ENCODE measurements at regions not wholly inside any gene's neighbourhood (a gene's known extent, or its start where the extent isn't known, plus 50 kb on each side); places are given as distances from the start of the nearest gene placed in this dataset.

DNA sequence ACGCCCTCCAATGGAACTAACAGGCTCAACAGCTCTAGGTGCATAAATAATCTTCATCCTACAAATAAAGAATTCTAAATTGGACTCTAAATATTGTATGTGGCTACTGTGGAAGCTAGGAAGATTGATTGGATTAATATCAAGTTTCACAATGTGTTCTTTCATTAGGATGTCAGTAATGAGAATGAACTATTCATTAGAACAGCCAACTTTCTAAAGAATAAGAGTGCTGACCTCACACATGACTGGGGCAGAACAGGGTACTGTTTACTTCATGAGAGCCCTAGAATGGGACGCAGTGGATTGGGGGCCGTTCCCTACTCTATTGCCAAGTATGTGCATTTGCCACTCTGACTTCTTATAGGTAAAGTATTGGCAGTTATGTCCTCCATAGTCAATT, 528.2 kb upstream of the RBFOX1 start:
- ATAC-seq: no peak
- H3K36me3 ChIP-seq: no peaks in the 10 kb centered on the region
- H3K9me3 ChIP-seq: peaks cover 0 to 2% (median 0%) of the 10 kb centered on the region in 12 donors
- intact Hi-C loops (cut with DNase I): no loop called here
- TF ChIP-seq, protein P1, sequence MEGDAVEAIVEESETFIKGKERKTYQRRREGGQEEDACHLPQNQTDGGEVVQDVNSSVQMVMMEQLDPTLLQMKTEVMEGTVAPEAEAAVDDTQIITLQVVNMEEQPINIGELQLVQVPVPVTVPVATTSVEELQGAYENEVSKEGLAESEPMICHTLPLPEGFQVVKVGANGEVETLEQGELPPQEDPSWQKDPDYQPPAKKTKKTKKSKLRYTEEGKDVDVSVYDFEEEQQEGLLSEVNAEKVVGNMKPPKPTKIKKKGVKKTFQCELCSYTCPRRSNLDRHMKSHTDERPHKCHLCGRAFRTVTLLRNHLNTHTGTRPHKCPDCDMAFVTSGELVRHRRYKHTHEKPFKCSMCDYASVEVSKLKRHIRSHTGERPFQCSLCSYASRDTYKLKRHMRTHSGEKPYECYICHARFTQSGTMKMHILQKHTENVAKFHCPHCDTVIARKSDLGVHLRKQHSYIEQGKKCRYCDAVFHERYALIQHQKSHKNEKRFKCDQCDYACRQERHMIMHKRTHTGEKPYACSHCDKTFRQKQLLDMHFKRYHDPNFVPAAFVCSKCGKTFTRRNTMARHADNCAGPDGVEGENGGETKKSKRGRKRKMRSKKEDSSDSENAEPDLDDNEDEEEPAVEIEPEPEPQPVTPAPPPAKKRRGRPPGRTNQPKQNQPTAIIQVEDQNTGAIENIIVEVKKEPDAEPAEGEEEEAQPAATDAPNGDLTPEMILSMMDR (IDR thresholded peaks at IDR 0.05): no peak
- TF ChIP-seq POLR2A (IDR thresholded peaks at IDR 0.05): no peak
- H3K27me3 ChIP-seq: no peaks in the 10 kb centered on the region
- H3K27ac ChIP-seq: no peak overlapping the region
- 64 to 74% (median 71%) methylated on average over 3 of the region's 3 CpGs for WGBS, 4 donors
- H3K4me3 ChIP-seq: no peak overlapping the region
- H3K4me1 ChIP-seq: no peaks in the 10 kb centered on the region
- DNase-seq: no peak

GRCh38 chr16:6803176-6803575, 529.5 kb upstream of the RBFOX1 start:
- WGBS, 4 donors: 42 to 51% (median 44%) methylated on average over 3 of the region's 3 CpGs
- H3K9me3 ChIP-seq: peaks cover 0 to 2% (median 0%) of the 10 kb centered on the region in 12 donors
- TF ChIP-seq, protein P1 (IDR thresholded peaks at IDR 0.05): no peak
- no peak for TF ChIP-seq POLR2A (IDR thresholded peaks at IDR 0.05)
- H3K27me3 ChIP-seq: no peaks in the 10 kb centered on the region
- DNase-seq (no peak), ATAC-seq (no peak)
- intact Hi-C loops (cut with DNase I): no loop called here
- no peak overlapping the region for H3K27ac ChIP-seq
- no peaks in the 10 kb centered on the region for H3K4me1 ChIP-seq
- H3K36me3 ChIP-seq: no peaks in the 10 kb centered on the region
- H3K4me3 ChIP-seq: no peak overlapping the region

GRCh38 chr16:6797223-6797622, 535.4 kb upstream of the RBFOX1 start:
- WGBS, 4 donors: 65 to 76% (median 71%) methylated on average over 6 of the region's 6 CpGs
- no peaks in the 10 kb centered on the region for H3K27me3 ChIP-seq
- H3K9me3 ChIP-seq: no peaks in the 10 kb centered on the region
- H3K4me1 ChIP-seq: no peaks in the 10 kb centered on the region
- H3K36me3 ChIP-seq: no peaks in the 10 kb centered on the region
- intact Hi-C loops (cut with DNase I): no loop called here
- no peak overlapping the region for H3K4me3 ChIP-seq
- DNase-seq (no peak), ATAC-seq (no peak)
- no peak overlapping the region for H3K27ac ChIP-seq
- TF ChIP-seq, protein P1 (IDR thresholded peaks at IDR 0.05): no peak
- TF ChIP-seq POLR2A (IDR thresholded peaks at IDR 0.05): no peak

GRCh38 chr16:6777624-6778023, 555.0 kb upstream of the RBFOX1 start:
- no peak overlapping the region for H3K27ac ChIP-seq
- H3K4me1 ChIP-seq: no peaks in the 10 kb centered on the region
- H3K36me3 ChIP-seq: no peaks in the 10 kb centered on the region
- no peaks in the 10 kb centered on the region for H3K9me3 ChIP-seq
- intact Hi-C loops (cut with DNase I): no loop called here
- no peak for ATAC-seq
- H3K27me3 ChIP-seq: no peaks in the 10 kb centered on the region
- H3K4me3 ChIP-seq: no peak overlapping the region
- no peak for DNase-seq
- TF ChIP-seq, protein P1 (IDR thresholded peaks at IDR 0.05): no peak
- TF ChIP-seq POLR2A (IDR thresholded peaks at IDR 0.05): no peak

Data from heart left ventricle (tissue), 16 donors.